Panc1 (cell line): ENCODE measurements at regions not wholly inside any gene's neighbourhood (a gene's known extent, or its start where the extent isn't known, plus 50 kb on each side); places are given as distances from the start of the nearest gene placed in this dataset.
"Not testable (repeated sequence)": the region's sequence is repeated elsewhere in the genome, so short reads cannot be mapped to it uniquely, and the experiment has no call there.

Experiments used
- ATAC-seq: fragments of 200-7000 bp; cut with Tn5 transposase; 2 replicates; pipeline ENCODE4 v1.9.1; 2020; ENCODE audit warnings: mild to moderate bottlenecking, moderate library complexity
- BruUV-seq: library from RNA; stranded (reverse); fragments of 400-500 nt; replicated peaks from 2 replicates; lab custom pipeline; 2021; lab: Mats Ljungman, UMichigan
- CTCF ChIA-PET: fragments of 300-600 bp; sonication (Branson Sonifier 250); formaldehyde crosslinking; loops from one replicate; lab custom pipeline; 2022; ENCODE audit warnings: antibody characterized with exemption; lab: Charles Lee
- POLR2A ChIA-PET: fragments of 300-600 bp; sonication (Branson Sonifier 250); formaldehyde crosslinking; loops from one replicate; lab custom pipeline; 2022; ENCODE audit warnings: antibody characterized with exemption; lab: Charles Lee
- DNase-seq: peaks from one replicate; pipeline ENCODE4 v3.0.0-alpha.2; 2010; ENCODE audit warnings: low read depth, low spot score
- H3K27ac ChIP-seq: 2 replicates; pipeline ENCODE4 v1.5.1; 2011; ENCODE audit warnings: mild to moderate bottlenecking, low read length, inconsistent platforms
- H3K27me3 ChIP-seq: fragments of 200-500 bp; sonication (Bioruptor generic); 2 replicates; pipeline ENCODE4 v1.6.0; 2014; ENCODE audit warnings: low read length, inconsistent platforms; ENCODE audit not compliant: control insufficient read depth, insufficient read depth
- H3K36me3 ChIP-seq: fragments of 200-500 bp; sonication (Bioruptor generic); 2 replicates; pipeline ENCODE4 v1.5.1; 2014; ENCODE audit warnings: inconsistent platforms, mild to moderate bottlenecking, low read length, moderate library complexity; ENCODE audit not compliant: control insufficient read depth, insufficient read depth
- H3K4me1 ChIP-seq: 2 replicates; pipeline ENCODE4 v1.5.1; 2011; ENCODE audit warnings: inconsistent platforms, mild to moderate bottlenecking, low read length, moderate library complexity; ENCODE audit not compliant: control insufficient read depth, insufficient read depth
- H3K4me3 ChIP-seq, 2 experiments: 2 replicates each; pipeline ENCODE4 v1.5.1; 2011 to 2012; ENCODE audit warnings: low read depth in 2 of 2, low read length in 2 of 2, mild to moderate bottlenecking in 2 of 2, inconsistent platforms in 1 of 2, moderate library complexity in 1 of 2
- H3K9me3 ChIP-seq: fragments of 200-500 bp; sonication (Bioruptor generic); 2 replicates; pipeline ENCODE4 v1.5.1; 2014; ENCODE audit warnings: low read depth, mild to moderate bottlenecking, inconsistent platforms, low read length, moderate library complexity; ENCODE audit not compliant: control insufficient read depth, insufficient read depth
- CTCF ChIP-seq: fragments of 450-650 bp; IDR thresholded peaks from 2 replicates; pipeline ENCODE4 v1.5.1; 2017; ENCODE audit warnings: mild to moderate bottlenecking
- POLR2AphosphoS5 ChIP-seq: IDR thresholded peaks from 2 replicates; pipeline ENCODE4 v1.6.1; 2012; ENCODE audit warnings: mild to moderate bottlenecking, low read depth, low read length, moderate library complexity
- REST ChIP-seq, 2 experiments: IDR thresholded peaks; 2 replicates each; pipeline ENCODE4 v1.6.1; 2011 to 2012; ENCODE audit warnings: low read depth in 2 of 2, control low read depth in 1 of 2, low read length in 1 of 2, mild to moderate bottlenecking in 1 of 2, moderate library complexity in 1 of 2; ENCODE audit not compliant: insufficient read depth in 1 of 2
- SIN3A ChIP-seq: IDR thresholded peaks from 2 replicates; pipeline ENCODE4 v1.6.1; 2012; ENCODE audit warnings: low read depth, mild to moderate bottlenecking, low read length, moderate library complexity, borderline replicate concordance; ENCODE audit not compliant: insufficient read depth
- TCF7L2 ChIP-seq: IDR thresholded peaks from 2 replicates; pipeline ENCODE4 v1.6.1; 2011; ENCODE audit warnings: mild to moderate bottlenecking, low read depth, low read length, inconsistent platforms
- in situ Hi-C: cut with HindIII; loops from 2 replicates; pipeline ENCODE4 v1.10.0; 2016; ENCODE audit warnings: low sequenced_read_pairs, low pct_unique_long_range_greater_than_20kb
- intact Hi-C: fragments of 100-400 bp; cut with micrococcal nuclease; formaldehyde crosslinking; loops from one replicate; pipeline ENCODE4 v1.10.0; 2022; ENCODE audit not compliant: unreplicated experiment

GRCh38 chr3:5710718-5711117 lies 523.2 kb downstream of the EDEM1 start:
- Histone ChIP-seq H3K4me3 (no peak overlapping the region), H3K4me1 (no peaks in the 10 kb centered on the region), H3K27me3 (no peaks in the 10 kb centered on the region), H3K27ac (no peak overlapping the region), H3K36me3 (no peaks in the 10 kb centered on the region), H3K9me3 (no peaks in the 10 kb centered on the region)
- no peak for TF ChIP-seq REST (IDR thresholded peaks at IDR 0.05; ENCODE audit: insufficient read depth in 1 of 2, low read depth in 2 of 2, low read length in 1 of 2)
- no peak for TF ChIP-seq CTCF
- TF ChIP-seq POLR2AphosphoS5, result no peak
- TF ChIP-seq TCF7L2, result no peak
- TF ChIP-seq SIN3A, result no peak
- in situ Hi-C loops, result no loop called here
- DNase-seq (no peak), ATAC-seq (no peak)
- BruUV-seq, result no TSS peak
- ChIA-PET POLR2A (no interaction called here), CTCF (no interaction called here)
- intact Hi-C loops, result no loop called here

GRCh38 chr3:5717254-5717653 lies 529.7 kb downstream of the EDEM1 start:
- no peaks in the 10 kb centered on the region for H3K4me1 ChIP-seq
- H3K4me3 ChIP-seq, result no peak overlapping the region
- CTCF ChIA-PET, result no interaction called here
- ATAC-seq (no peak), DNase-seq (no peak)
- no peak overlapping the region for H3K27ac ChIP-seq
- H3K36me3 ChIP-seq, result no peaks in the 10 kb centered on the region
- POLR2A ChIA-PET, result no interaction called here
- no peaks in the 10 kb centered on the region for H3K27me3 ChIP-seq
- no TSS peak for BruUV-seq
- in situ Hi-C loops (no loop called here), intact Hi-C loops (no loop called here)
- no peaks in the 10 kb centered on the region for H3K9me3 ChIP-seq
- TF ChIP-seq TCF7L2 (no peak), REST (IDR thresholded peaks at IDR 0.05; ENCODE audit: insufficient read depth in 1 of 2, low read depth in 2 of 2, low read length in 1 of 2) (no peak)

GRCh38 chr3:5719668-5720067 lies 532.2 kb downstream of the EDEM1 start:
- H3K27me3 ChIP-seq, BruUV-seq, DNase-seq, ATAC-seq, CTCF ChIA-PET, H3K4me1 ChIP-seq, H3K4me3 ChIP-seq, H3K9me3 ChIP-seq, in situ Hi-C loops, H3K36me3 ChIP-seq, POLR2A ChIA-PET, intact Hi-C loops, H3K27ac ChIP-seq: not testable (repeated sequence)
